Osteocyte (in vitro differentiated cells): ENCODE measurements at regions not wholly inside any gene's neighbourhood (a gene's known extent, or its start where the extent isn't known, plus 50 kb on each side); places are given as distances from the start of the nearest gene placed in this dataset.

Source experiments
- DNase-seq: peaks from one replicate; pipeline ENCODE4 v3.0.0; 2021; ENCODE audit warnings: mixed read lengths; ENCODE audit not compliant: unreplicated experiment; ENCODE audit errors: extremely low spot score
- H3K27ac Mint-ChIP-seq: one replicate; pipeline ENCODE4 v1.8.0; 2021; ENCODE audit warnings: mild to moderate bottlenecking, mixed read lengths; ENCODE audit not compliant: unreplicated experiment
- H3K27me3 Mint-ChIP-seq: one replicate; pipeline ENCODE4 v1.8.0; 2021; ENCODE audit warnings: mixed read lengths; ENCODE audit not compliant: unreplicated experiment
- H3K36me3 Mint-ChIP-seq: one replicate; pipeline ENCODE4 v1.8.0; 2021; ENCODE audit warnings: mixed read lengths; ENCODE audit not compliant: unreplicated experiment
- H3K4me1 Mint-ChIP-seq: one replicate; pipeline ENCODE4 v1.8.0; 2021; ENCODE audit warnings: mixed read lengths; ENCODE audit not compliant: unreplicated experiment
- H3K4me3 Mint-ChIP-seq: one replicate; pipeline ENCODE4 v1.8.0; 2021; ENCODE audit warnings: mild to moderate bottlenecking, moderate library complexity, mixed read lengths; ENCODE audit not compliant: unreplicated experiment
- H3K9me3 Mint-ChIP-seq: one replicate; pipeline ENCODE4 v1.8.0; 2021; ENCODE audit warnings: mixed read lengths; ENCODE audit not compliant: unreplicated experiment
- TF ChIP-seq, protein P1 (sequence below): fragments of 200-600 bp; sonication (generic); IDR thresholded peaks from 2 replicates; pipeline ENCODE4 v1.5.0; 2021; ENCODE audit warnings: antibody characterized with exemption, mild to moderate bottlenecking, moderate library complexity

- peaks cover 23% of the 10 kb centered on the region for H3K9me3 Mint-ChIP-seq
- no peak overlapping the region for H3K27ac Mint-ChIP-seq
- TF ChIP-seq, protein P1, sequence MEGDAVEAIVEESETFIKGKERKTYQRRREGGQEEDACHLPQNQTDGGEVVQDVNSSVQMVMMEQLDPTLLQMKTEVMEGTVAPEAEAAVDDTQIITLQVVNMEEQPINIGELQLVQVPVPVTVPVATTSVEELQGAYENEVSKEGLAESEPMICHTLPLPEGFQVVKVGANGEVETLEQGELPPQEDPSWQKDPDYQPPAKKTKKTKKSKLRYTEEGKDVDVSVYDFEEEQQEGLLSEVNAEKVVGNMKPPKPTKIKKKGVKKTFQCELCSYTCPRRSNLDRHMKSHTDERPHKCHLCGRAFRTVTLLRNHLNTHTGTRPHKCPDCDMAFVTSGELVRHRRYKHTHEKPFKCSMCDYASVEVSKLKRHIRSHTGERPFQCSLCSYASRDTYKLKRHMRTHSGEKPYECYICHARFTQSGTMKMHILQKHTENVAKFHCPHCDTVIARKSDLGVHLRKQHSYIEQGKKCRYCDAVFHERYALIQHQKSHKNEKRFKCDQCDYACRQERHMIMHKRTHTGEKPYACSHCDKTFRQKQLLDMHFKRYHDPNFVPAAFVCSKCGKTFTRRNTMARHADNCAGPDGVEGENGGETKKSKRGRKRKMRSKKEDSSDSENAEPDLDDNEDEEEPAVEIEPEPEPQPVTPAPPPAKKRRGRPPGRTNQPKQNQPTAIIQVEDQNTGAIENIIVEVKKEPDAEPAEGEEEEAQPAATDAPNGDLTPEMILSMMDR = no peak
- no peaks in the 10 kb centered on the region for H3K27me3 Mint-ChIP-seq
- no peaks in the 10 kb centered on the region for H3K4me1 Mint-ChIP-seq
- DNase-seq = no peak
- no peaks in the 10 kb centered on the region for H3K36me3 Mint-ChIP-seq
- H3K4me3 Mint-ChIP-seq = no peak overlapping the region
Observed at GRCh38 chr2:129393816-129394215, 585.6 kb upstream of the RAB6C start.

DNA sequence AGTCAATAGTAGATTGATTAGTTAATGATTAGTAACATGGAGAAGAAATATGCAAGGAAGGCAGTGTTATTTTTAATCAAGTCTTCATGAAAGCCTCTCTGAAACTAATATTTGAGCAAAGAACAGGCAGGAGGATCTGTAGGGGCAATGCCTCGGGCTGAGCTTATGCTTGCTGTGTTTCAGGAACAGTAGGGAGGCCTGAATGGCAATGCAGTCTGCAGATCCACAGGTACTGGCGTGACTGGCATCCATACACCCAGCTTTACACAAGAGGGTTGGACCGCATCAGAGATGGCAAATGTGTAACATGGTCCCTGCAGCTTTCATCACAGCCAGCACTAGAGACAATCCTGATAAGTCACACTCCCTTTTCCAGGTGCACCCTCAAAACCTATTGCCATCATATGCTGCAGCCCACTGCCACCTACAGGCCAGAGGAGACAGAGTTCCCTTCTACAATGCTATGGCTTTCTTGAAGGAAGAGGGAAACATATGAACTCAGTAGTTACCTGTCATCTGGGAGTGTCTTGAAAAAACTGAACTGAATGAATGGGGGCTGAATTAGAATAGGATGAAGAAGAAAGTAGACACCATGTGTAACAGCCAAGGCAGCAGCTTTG, 582.4 kb upstream of the RAB6C start:
- no peak overlapping the region for H3K4me3 Mint-ChIP-seq
- no peak overlapping the region for H3K27ac Mint-ChIP-seq
- H3K27me3 Mint-ChIP-seq = no peaks in the 10 kb centered on the region
- DNase-seq = no peak
- TF ChIP-seq, protein P1 = peak; percentile 55
- H3K4me1 Mint-ChIP-seq = no peaks in the 10 kb centered on the region
- H3K36me3 Mint-ChIP-seq = no peaks in the 10 kb centered on the region
- peaks cover 18% of the 10 kb centered on the region for H3K9me3 Mint-ChIP-seq

GRCh38 chr2:129400826-129401225, 578.6 kb upstream of the RAB6C start:
- H3K36me3 Mint-ChIP-seq = no peaks in the 10 kb centered on the region
- TF ChIP-seq, protein P1 = no peak

GRCh38 chr2:129402076-129402475, 577.4 kb upstream of the RAB6C start:
- TF ChIP-seq, protein P1 = no peak
- no peak for DNase-seq
- no peaks in the 10 kb centered on the region for H3K27me3 Mint-ChIP-seq
- H3K9me3 Mint-ChIP-seq = peaks cover 5% of the 10 kb centered on the region
- no peak overlapping the region for H3K27ac Mint-ChIP-seq
- no peaks in the 10 kb centered on the region for H3K36me3 Mint-ChIP-seq
- no peaks in the 10 kb centered on the region for H3K4me1 Mint-ChIP-seq
- H3K4me3 Mint-ChIP-seq = no peak overlapping the region

More at GRCh38 chr2:129400826-129401225, 578.6 kb upstream of the RAB6C start:
- H3K27me3 Mint-ChIP-seq = no peaks in the 10 kb centered on the region
- H3K27ac Mint-ChIP-seq = no peak overlapping the region
- peaks cover 5% of the 10 kb centered on the region for H3K9me3 Mint-ChIP-seq
- H3K4me3 Mint-ChIP-seq = no peak overlapping the region
- H3K4me1 Mint-ChIP-seq = no peaks in the 10 kb centered on the region
- no peak for DNase-seq

- H3K4me1 Mint-ChIP-seq = no peaks in the 10 kb centered on the region
- no peaks in the 10 kb centered on the region for H3K36me3 Mint-ChIP-seq
- peaks cover 11% of the 10 kb centered on the region for H3K9me3 Mint-ChIP-seq
- H3K27ac Mint-ChIP-seq = no peak overlapping the region
- TF ChIP-seq, protein P1 = no peak
- H3K4me3 Mint-ChIP-seq = no peak overlapping the region
- H3K27me3 Mint-ChIP-seq = no peaks in the 10 kb centered on the region
- DNase-seq = no peak
Observed at GRCh38 chr2:129404000-129404685, 575.3 kb upstream of the RAB6C start.
